ENCODE measurements at regions not wholly inside any gene's neighbourhood (a gene's known extent, or its start where the extent isn't known, plus 50 kb on each side); places are given as distances from the start of the nearest gene placed in this dataset.

GRCh38 chr16:76226481-76226880, 50.7 kb upstream of the CNTNAP4 start:
- H3K4me1 ChIP-seq (ENCODE audit: low read depth), result no peaks in the 10 kb centered on the region
- no peaks in the 10 kb centered on the region for H3K9me3 ChIP-seq
- no peak for ATAC-seq
- intact Hi-C loops (cut with DNase I, micrococcal nuclease), result no loop called here
- no peaks in the 10 kb centered on the region for H3K36me3 ChIP-seq (ENCODE audit: low read depth)
- DNase-seq, result no peak
- no peak for TF ChIP-seq CTCF (IDR thresholded peaks at IDR 0.05)
- H3K4me3 ChIP-seq, result no peak overlapping the region
